ENCODE measurements at regions not wholly inside any gene's neighbourhood (a gene's known extent, or its start where the extent isn't known, plus 50 kb on each side); places are given as distances from the start of the nearest gene placed in this dataset.

DNA sequence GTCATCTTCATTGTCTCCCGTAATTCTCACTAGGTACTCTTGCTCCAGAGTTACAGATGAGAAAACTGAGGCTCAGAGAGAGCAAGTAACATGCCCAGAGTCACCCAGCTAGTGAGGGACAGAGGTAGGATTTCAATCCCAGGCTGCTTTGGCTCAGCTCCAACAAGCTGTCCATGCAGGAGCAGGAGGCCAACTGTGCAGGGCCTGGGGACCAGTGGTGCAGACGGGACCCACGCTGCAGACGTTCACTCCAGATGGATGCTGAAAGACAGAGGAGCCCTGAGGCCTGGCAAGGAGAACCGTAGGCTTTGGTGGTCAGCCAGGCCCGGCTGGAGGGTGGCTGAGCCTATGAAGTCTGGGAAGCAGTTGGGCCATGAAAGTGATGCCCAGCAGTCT lies 102.6 kb downstream of the MCFD2 start:
- no peak for DNase-seq (ENCODE audit: low read depth)
- no peak overlapping the region for H3K4me3 ChIP-seq (ENCODE audit: low read depth, low read length)
- TF ChIP-seq, protein P1, sequence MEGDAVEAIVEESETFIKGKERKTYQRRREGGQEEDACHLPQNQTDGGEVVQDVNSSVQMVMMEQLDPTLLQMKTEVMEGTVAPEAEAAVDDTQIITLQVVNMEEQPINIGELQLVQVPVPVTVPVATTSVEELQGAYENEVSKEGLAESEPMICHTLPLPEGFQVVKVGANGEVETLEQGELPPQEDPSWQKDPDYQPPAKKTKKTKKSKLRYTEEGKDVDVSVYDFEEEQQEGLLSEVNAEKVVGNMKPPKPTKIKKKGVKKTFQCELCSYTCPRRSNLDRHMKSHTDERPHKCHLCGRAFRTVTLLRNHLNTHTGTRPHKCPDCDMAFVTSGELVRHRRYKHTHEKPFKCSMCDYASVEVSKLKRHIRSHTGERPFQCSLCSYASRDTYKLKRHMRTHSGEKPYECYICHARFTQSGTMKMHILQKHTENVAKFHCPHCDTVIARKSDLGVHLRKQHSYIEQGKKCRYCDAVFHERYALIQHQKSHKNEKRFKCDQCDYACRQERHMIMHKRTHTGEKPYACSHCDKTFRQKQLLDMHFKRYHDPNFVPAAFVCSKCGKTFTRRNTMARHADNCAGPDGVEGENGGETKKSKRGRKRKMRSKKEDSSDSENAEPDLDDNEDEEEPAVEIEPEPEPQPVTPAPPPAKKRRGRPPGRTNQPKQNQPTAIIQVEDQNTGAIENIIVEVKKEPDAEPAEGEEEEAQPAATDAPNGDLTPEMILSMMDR (IDR thresholded peaks at IDR 0.05; ENCODE audit: control insufficient read depth, extremely low read depth, insufficient read depth): no peak
